Esophagus muscularis mucosa (tissue), 3 donors: ENCODE measurements at regions not wholly inside any gene's neighbourhood (a gene's known extent, or its start where the extent isn't known, plus 50 kb on each side); places are given as distances from the start of the nearest gene placed in this dataset.

Experiments
- EP300 ChIP-seq: sonication (generic); formaldehyde crosslinking; IDR thresholded peaks from one replicate; pipeline ENCODE4 v1.6.1; 2017; ENCODE audit warnings: antibody characterized with exemption
- TF ChIP-seq, protein P1 (sequence below), 3 experiments: fragments of 200-600 bp in 2 of 3; fragments of 450-650 bp in 1 of 3; sonication (generic) in 2 of 3; IDR thresholded peaks; one replicate each; pipeline ENCODE4 v1.5.1; 2017 to 2019; ENCODE audit warnings: antibody characterized with exemption in 3 of 3, mild to moderate bottlenecking in 2 of 3, moderate library complexity in 1 of 3

DNA sequence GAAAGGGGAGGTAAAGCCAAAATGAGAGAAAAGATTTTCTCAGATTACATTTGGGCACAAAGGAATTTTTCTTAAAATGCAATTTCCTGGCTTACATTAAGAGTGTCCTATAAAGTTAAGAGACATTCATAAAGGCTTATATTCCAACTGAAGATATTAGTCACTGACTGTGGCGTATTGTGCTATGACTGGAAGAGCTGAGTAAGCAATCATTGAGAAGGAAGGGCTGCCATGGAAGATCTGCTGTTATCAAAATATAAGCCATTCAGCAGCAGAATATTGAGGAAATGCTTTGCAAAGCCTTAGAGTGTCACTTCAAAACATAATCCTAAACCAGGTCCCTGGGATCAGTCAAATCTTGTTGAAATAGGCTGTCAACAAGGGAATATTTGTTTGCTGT is 593.9 kb downstream of the TUSC7 start:
- no peak for TF ChIP-seq EP300
- TF ChIP-seq, protein P1, sequence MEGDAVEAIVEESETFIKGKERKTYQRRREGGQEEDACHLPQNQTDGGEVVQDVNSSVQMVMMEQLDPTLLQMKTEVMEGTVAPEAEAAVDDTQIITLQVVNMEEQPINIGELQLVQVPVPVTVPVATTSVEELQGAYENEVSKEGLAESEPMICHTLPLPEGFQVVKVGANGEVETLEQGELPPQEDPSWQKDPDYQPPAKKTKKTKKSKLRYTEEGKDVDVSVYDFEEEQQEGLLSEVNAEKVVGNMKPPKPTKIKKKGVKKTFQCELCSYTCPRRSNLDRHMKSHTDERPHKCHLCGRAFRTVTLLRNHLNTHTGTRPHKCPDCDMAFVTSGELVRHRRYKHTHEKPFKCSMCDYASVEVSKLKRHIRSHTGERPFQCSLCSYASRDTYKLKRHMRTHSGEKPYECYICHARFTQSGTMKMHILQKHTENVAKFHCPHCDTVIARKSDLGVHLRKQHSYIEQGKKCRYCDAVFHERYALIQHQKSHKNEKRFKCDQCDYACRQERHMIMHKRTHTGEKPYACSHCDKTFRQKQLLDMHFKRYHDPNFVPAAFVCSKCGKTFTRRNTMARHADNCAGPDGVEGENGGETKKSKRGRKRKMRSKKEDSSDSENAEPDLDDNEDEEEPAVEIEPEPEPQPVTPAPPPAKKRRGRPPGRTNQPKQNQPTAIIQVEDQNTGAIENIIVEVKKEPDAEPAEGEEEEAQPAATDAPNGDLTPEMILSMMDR (IDR thresholded peaks at IDR 0.05), result no peak
